ENCODE measurements at regions not wholly inside any gene's neighbourhood (a gene's known extent, or its start where the extent isn't known, plus 50 kb on each side); places are given as distances from the start of the nearest gene placed in this dataset.

DNA sequence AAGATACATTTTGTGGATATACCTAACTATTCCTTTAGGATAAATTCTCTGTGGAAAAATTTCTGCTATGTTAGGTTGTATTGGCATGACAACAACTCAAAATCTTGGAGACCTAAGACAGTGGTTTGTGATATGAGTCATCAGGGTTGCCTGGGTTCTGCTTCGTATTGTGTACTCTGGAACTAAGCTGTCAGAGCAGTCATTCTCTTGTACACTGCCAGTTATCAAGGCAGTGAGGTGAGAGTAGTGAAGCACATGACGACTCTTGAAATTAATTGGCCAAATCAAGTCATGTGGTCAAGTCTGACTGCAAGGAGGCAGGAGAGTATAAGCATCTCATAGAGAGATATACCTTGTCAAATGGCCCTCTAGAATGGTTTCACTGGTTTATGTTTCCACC is 104.4 kb downstream of the FANCF start:
- TF ChIP-seq NFRKB (IDR thresholded peaks at IDR 0.05) (no peak), ARNT (IDR thresholded peaks at IDR 0.05) (no peak), SUZ12 (IDR thresholded peaks at IDR 0.05) (no peak)

Measured in HEK293T (cell line).